ENCODE measurements at regions not wholly inside any gene's neighbourhood (a gene's known extent, or its start where the extent isn't known, plus 50 kb on each side); places are given as distances from the start of the nearest gene placed in this dataset.

GRCh38 chr9:135345775-135346433 lies 133.7 kb upstream of the PPP1R26 start:
- no peak for DNase-seq (ENCODE audit: low spot score)
- TF ChIP-seq CTCF (IDR thresholded peaks at IDR 0.05) = no peak
- H3K27ac ChIP-seq = no peak overlapping the region
- no peak overlapping the region for H3K4me3 ChIP-seq

- H3K27ac ChIP-seq = no peak overlapping the region
- no peak overlapping the region for H3K4me3 ChIP-seq
- no peak for TF ChIP-seq CTCF (IDR thresholded peaks at IDR 0.05)
- DNase-seq (ENCODE audit: low spot score) = no peak
Observed at GRCh38 chr9:135346438-135347050, 133.0 kb upstream of the PPP1R26 start.

- no peak overlapping the region for H3K27ac ChIP-seq
- DNase-seq (ENCODE audit: low spot score) = no peak
- TF ChIP-seq CTCF (IDR thresholded peaks at IDR 0.05) = no peak
Observed at GRCh38 chr9:135347461-135347860, 132.1 kb upstream of the PPP1R26 start.

GRCh38 chr9:135348076-135348787 lies 131.3 kb upstream of the PPP1R26 start:
- Histone ChIP-seq H3K4me3 (no peak overlapping the region), H3K27ac (no peak overlapping the region)
- no peak for TF ChIP-seq CTCF (IDR thresholded peaks at IDR 0.05)
- DNase-seq (ENCODE audit: low spot score) = no peak

More at GRCh38 chr9:135347461-135347860, 132.1 kb upstream of the PPP1R26 start:
- H3K4me3 ChIP-seq = no peak overlapping the region

- DNase-seq (ENCODE audit: low spot score) = no peak
- no peak overlapping the region for H3K27ac ChIP-seq
- H3K4me3 ChIP-seq = no peak overlapping the region
- TF ChIP-seq CTCF (IDR thresholded peaks at IDR 0.05) = no peak
Observed at GRCh38 chr9:135348788-135349150, 130.8 kb upstream of the PPP1R26 start.

GRCh38 chr9:135349212-135350002 lies 130.2 kb upstream of the PPP1R26 start:
- no peak overlapping the region for H3K27ac ChIP-seq
- TF ChIP-seq CTCF (IDR thresholded peaks at IDR 0.05) = no peak
- no peak for DNase-seq (ENCODE audit: low spot score)
- no peak overlapping the region for H3K4me3 ChIP-seq

Measured in coronary artery (tissue), 2 donors.